SK-N-SH (cell line): ENCODE measurements at regions not wholly inside any gene's neighbourhood (a gene's known extent, or its start where the extent isn't known, plus 50 kb on each side); places are given as distances from the start of the nearest gene placed in this dataset.

Experiments
- GABPA ChIP-seq: IDR thresholded peaks from 2 replicates; pipeline ENCODE4 v1.4.0; 2012; ENCODE audit warnings: low read depth, mild to moderate bottlenecking
- RFX5 ChIP-seq: IDR thresholded peaks from 2 replicates; pipeline ENCODE4 v1.6.1; 2012; ENCODE audit warnings: mild to moderate bottlenecking, improper control_type of control experiment, low read length
- TAF1 ChIP-seq: IDR thresholded peaks from 2 replicates; pipeline ENCODE4 v1.6.1; 2012; ENCODE audit warnings: low read depth, mild to moderate bottlenecking, low read length, moderate library complexity, borderline replicate concordance
- TF ChIP-seq, protein P1 (sequence below): fragments of 200-600 bp; sonication (generic); IDR thresholded peaks from 2 replicates; pipeline ENCODE4 v1.6.1; 2017; ENCODE audit warnings: antibody characterized with exemption, mild to moderate bottlenecking, moderate library complexity
- TF ChIP-seq, protein P2 (sequence below): IDR thresholded peaks from 2 replicates; pipeline ENCODE4 v1.6.1; 2012; ENCODE audit warnings: mild to moderate bottlenecking, low read depth, low read length, moderate library complexity

DNA sequence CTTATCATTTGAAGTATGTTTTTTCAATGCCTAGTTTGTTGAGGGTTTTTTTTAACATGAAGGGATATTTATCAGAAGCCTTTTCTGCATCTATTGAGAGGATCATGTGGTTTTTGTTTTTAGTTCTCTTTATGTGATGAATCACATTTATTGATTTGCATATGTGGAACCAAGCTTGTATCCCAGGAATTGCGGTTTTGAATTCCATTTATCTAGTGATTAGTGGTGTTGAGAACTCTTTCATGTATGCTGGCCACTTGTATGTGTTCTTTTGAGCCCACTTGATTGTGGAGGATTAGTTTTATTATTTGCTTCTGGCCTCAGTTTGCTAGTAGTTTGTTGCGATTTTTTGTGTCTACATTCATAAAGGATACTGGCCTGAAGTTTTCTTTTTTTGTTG lies 85.0 kb upstream of the CNKSR2 start:
- no peak for TF ChIP-seq GABPA
- no peak for TF ChIP-seq RFX5
- TF ChIP-seq, protein P1, sequence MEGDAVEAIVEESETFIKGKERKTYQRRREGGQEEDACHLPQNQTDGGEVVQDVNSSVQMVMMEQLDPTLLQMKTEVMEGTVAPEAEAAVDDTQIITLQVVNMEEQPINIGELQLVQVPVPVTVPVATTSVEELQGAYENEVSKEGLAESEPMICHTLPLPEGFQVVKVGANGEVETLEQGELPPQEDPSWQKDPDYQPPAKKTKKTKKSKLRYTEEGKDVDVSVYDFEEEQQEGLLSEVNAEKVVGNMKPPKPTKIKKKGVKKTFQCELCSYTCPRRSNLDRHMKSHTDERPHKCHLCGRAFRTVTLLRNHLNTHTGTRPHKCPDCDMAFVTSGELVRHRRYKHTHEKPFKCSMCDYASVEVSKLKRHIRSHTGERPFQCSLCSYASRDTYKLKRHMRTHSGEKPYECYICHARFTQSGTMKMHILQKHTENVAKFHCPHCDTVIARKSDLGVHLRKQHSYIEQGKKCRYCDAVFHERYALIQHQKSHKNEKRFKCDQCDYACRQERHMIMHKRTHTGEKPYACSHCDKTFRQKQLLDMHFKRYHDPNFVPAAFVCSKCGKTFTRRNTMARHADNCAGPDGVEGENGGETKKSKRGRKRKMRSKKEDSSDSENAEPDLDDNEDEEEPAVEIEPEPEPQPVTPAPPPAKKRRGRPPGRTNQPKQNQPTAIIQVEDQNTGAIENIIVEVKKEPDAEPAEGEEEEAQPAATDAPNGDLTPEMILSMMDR = no peak
- TF ChIP-seq, protein P2, sequence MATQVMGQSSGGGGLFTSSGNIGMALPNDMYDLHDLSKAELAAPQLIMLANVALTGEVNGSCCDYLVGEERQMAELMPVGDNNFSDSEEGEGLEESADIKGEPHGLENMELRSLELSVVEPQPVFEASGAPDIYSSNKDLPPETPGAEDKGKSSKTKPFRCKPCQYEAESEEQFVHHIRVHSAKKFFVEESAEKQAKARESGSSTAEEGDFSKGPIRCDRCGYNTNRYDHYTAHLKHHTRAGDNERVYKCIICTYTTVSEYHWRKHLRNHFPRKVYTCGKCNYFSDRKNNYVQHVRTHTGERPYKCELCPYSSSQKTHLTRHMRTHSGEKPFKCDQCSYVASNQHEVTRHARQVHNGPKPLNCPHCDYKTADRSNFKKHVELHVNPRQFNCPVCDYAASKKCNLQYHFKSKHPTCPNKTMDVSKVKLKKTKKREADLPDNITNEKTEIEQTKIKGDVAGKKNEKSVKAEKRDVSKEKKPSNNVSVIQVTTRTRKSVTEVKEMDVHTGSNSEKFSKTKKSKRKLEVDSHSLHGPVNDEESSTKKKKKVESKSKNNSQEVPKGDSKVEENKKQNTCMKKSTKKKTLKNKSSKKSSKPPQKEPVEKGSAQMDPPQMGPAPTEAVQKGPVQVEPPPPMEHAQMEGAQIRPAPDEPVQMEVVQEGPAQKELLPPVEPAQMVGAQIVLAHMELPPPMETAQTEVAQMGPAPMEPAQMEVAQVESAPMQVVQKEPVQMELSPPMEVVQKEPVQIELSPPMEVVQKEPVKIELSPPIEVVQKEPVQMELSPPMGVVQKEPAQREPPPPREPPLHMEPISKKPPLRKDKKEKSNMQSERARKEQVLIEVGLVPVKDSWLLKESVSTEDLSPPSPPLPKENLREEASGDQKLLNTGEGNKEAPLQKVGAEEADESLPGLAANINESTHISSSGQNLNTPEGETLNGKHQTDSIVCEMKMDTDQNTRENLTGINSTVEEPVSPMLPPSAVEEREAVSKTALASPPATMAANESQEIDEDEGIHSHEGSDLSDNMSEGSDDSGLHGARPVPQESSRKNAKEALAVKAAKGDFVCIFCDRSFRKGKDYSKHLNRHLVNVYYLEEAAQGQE = no peak
- no peak for TF ChIP-seq TAF1
